ENCODE measurements at regions not wholly inside any gene's neighbourhood (a gene's known extent, or its start where the extent isn't known, plus 50 kb on each side); places are given as distances from the start of the nearest gene placed in this dataset.
"Not testable (repeated sequence)": the region's sequence is repeated elsewhere in the genome, so short reads cannot be mapped to it uniquely, and the experiment has no call there.

DNA sequence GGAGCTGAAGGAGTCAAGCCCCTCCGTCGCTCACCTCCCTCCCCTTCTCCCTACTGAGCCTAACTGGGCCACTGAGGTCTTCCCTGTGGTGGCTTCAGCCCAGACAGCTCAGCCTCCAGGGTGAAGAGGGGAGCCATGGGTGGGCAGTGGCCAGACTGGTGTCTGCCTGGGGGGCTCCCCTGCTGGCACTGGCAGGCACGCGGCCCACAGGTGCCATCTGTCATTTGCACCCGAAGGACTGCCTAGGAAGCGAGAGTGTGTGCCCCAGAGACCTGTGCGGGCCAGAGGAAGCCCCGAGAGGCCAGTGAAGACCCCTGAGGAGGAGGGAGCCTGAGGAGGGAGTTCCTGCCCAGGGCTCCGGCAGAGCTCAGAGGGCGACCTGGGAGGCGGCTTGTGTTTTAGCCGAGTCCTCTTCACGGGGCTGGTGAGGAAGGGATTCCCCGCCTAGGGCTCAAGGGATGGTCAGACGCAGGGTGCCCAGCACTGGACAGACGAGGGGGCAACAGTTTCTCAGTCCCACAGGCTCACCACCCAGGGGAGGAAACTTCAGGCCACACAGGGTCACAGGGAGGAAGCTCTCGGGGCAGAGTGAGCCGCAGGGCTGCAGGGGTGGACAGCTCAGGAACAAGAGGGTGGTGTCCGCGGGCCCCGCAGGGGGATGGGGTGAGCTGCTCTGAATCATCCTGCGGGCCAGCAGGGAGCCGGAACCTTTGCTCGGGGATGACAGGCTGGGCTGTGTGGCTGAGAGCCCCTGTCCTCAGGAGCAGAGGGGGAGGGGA is 76.2 kb upstream of the PPP2R2D start:
- DNase-seq: no peak

DNA sequence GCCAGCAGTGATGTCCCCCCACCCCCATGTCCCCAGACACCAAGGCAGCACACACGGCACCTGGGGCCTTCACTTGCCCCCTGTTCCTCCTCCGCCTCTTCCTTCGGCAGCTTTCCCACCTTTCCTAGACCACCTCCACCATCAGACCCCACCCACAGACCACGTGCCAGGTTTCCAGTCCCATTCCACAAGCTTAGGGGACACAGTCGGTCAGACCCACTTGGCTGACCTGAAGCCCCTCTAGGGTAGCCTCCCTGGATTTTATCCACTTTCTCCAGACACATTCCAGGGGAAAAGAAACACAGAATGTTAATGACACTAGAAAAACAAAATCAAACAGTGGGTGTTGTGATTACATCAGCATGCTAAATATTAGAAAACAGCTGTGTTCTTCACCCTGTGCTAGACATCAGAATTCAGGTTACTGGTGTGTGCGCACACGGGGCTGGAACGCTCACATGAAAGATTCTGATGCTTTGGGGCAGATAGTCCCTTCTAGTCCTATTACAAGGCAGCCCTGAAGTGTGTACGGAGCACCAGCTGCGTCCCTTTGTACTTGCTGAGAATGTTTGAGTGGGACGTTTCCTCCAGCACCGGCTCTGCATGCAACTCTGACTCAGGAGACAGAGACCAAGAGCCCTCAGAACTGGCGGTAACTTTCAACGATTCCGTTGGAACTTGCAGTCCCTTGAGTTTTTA is 75.5 kb upstream of the PPP2R2D start:
- DNase-seq: no peak

DNA sequence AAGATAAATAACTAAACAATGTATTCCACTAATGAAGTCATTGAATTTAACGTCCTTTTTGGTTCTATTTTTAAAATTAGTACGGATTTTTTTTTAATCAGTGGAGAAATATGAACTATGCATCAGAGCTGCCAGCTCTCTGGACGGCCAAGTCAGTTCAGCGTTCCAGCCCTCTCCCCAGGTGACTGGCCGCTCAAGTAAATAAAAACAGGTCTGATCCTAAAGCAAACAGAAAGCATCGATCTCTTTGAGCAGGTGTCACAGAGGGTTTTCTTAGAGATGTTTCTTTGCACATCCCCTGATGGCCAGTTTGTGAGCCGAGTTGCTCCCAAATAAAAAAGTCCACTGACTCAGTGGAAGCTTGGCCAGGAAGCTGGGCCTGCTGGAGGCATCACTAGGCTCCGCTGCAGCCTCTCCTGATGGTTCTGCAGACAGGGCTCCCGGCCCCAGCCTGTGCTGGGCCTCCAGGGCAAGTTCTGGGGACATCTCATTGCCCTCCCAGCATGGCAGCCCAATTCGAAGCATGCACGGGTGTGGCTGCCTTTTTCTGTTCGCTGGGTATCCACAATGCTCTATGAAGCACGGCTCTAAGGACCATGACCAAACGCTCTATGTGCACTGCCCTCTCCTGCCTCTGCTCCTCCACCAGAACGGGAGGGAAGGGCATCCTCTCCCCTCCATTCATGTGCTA is 74.7 kb upstream of the PPP2R2D start:
- DNase-seq: no peak

DNA sequence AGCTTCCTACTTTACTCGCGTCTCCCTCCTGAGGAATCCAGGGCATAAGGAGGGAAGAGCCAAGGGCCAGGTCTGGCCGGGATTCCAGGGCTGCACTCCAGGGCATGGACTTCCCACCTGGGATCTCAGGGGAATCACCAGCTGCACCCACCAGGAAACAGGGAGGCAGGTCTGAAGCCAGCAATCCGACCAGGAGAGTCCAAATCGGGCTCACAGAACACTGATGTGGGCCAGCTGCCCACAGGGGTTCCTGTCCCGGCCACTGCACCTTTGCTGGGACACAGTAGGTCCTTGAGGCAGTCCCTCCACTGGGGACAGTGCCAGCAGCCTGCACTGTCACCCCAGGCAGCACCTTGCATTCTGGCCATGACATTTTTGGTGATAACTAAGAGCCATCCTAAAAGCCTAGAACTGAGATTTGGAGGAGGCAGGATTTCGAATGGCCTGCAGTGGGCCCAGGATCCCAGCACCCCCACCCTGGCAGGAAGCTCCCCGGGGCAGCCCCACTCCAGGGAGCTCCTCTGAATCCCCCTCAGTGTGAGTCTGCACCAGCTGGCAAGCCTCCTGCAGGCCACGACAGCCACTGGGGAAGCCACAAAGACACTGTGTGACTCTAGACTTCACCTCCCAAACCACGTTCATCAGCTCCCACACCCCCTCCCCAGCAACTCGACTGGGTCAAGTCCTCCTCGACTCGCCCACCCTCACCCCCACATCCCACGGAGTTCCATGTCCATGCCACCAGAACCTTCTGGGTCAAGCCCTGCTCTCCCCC is 71.5 kb upstream of the PPP2R2D start:
- DNase-seq: no peak

DNA sequence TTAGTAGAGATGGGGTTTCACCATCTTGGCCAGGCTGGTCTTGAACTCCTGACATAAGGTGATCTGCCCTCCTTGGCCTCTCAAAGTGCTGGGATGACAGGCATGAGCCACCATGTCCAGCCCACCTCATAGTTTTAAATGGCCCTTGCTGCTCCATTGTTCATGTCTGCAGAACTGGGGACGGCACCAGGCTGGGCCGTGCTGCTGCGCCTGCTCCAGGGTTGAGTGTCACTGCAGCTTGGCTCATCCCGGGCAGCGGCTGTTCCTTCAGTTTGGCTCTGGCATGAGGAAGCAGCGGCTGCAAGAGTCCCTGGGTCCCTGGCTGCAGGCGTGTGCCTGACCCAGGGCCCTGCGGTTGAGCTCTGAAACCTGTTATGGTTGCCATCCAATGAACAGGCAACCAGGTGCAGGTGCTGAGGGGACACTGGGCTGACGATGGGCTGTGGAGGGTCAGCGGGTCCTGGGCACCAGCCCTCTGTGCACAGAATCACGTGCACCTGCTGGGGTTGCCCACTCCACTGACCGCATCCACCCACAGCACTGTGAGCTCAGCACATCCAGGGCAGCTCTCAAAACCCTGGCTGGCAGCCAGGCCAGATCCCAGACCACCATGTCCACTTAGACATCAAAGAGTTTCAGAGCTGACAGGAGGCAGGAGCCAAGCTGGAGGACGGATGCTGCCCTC is 70.2 kb upstream of the PPP2R2D start:
- no peak for DNase-seq

DNA sequence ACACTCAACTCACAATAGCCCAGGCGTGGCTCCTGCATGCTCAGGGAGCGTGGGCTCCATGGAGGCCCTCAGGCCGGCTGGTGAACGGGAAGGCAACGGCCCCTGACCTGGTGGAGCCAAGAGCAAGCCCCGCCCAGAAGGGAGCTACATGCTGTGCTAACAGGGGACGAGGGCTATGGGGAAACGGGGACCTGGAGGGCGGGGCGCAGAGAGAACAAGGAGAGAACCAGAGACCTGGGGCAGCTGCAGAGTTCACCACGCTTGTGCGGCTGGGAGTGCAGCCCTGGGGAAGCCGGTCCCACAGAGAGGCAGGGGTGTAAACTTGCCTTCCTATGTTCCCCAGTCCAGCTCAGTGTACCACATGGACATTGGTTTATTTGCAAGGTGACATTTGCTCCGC is 69.2 kb upstream of the PPP2R2D start:
- no peak for DNase-seq

DNA sequence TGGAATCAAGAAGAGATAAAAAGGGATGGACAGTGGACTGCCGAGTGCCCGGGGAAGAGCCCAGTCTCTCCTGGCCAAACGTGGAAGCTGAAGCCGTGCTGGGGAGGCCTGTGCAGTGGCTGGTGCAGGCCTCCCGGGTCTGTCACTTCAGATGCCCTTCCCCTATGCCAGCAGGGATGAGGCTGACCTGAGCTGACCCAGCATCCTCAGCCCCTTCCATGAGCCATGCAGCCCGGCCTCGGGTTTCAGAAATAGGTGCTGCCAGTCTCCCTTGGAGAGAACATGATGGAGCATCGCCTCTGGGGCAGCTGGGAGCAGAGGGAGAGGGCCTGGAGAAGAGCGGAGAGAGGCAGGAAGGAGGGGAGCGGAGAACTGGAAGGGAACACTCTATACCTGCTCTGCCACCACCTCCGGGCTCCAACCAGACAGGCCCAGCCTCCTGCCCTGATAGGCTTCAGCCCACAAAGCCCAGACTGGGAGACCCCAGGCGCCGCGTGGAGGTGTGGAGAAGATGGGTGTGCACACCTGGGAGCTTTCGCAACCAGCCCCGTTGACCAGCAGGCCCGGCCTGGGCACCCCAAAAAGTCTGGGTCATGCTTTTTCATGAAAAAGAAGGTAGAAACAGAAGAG is 68.6 kb upstream of the PPP2R2D start:
- no peak for DNase-seq

DNA sequence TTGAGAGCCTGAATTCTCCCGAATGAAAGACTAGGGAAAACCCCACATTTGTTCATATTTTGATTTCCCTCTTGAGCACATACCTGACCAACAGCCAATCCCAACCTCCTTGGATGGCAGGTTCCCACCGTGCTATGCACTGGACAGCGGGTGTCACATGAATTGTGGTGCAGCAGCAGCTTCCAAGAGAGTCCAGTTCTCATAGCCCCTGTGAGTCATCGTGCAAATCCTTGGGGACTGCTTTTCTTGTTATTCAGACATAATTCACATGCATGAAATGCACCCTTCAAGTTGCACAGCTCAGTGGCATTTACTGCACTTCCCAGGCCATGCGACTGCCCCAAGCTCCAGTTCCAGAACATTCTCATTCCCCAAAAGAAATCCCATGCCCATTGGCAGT is 67.8 kb upstream of the PPP2R2D start:
- DNase-seq: no peak

DNA sequence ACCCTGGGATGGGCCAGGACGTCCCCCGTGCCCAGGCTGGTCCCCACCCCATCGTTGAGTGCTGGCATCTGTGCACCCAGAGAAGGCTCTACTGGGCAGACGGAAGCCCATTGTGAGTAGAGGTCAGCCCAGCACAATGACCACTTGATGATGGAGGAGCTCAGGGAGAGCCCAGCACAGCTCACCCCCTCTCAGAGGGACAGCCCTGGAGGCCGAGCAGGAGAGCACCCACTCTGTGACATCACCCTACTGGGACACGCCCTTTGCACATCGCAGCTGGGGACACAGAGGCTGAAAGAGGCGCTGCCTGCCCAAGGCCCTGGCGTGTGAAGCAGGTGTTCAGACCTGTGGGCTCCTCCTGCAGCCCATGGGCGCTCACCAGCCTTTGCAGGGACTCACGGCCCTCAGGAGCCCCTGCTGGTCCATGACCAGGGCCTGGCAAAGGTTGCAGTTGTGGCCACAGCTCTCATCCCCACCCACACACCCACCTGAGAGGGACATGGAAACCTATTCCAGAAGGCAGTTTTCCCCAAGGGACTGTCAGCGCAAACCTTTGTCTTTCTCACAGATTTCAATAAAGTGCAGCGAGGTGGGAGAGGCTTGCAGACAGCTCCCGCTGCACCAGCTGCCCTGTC is 67.2 kb upstream of the PPP2R2D start:
- DNase-seq: no peak

DNA sequence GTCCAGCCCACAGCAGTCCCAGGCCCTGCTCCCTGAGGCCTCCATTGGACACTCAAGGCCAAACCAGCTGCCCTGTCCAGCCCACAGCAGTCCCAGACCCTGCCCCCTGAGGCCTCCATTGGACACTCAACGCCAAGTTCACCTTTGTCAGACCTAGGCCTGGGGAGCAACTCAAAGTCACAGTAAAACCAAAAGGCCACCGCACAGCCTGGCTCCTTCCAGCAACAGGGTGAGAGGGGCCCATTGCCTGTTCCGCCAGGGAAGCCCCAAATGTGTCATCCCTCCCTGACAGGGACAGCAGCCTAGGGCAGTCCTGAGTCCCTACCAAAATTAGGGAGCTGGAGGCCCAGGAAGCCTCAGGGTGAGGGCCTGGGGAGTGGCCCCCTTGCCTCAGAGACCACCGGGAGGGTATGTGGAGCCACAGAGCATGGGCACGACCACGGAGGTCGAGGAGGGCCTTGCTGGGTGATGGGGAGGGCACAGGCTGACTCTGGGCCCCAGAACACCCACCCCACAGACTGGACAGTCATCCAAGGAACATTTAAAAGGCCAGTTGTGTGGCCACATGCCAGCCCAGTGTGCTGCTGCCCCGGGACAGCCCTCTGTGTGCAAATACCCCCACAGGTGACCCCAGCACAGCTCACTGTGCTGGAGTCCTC is 66.5 kb upstream of the PPP2R2D start:
- no peak for DNase-seq

DNA sequence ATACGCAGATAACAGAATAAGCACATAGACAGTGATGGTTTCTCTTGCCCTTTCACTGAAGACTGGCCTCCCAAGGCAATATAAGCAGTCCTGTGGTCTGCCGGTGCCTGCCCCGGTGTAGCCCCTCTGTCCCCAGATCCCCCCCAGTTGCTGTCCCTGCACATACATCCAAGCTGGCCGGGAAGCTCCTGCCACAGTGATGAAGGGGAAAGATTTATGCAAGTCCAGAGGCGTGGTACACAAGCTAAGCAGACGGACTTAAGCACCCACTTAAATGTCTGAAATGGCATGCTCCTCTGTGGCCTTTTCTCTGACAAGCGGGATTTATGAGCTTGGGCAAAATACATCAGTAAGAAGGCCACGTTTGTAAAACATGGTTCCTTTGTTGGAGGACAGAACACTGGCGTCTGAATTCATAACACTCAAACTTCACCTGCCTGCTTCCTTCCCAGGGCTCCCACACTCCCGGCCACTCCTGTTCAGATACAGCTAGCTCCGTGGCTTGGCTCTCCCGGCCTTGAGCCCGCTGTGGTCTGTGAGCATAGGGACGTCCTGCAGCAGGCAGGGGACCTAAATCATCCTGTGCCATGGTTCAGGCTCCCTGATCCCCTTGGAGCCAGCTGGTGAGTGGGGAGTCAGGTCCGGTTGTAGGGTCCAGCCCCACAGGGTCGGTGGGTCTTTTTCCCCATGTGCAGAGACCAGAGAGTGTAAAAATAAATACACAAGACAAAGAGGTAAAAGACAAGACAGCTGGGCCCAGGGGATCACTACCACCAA is 61.7 kb upstream of the PPP2R2D start:
- no peak for DNase-seq

DNA sequence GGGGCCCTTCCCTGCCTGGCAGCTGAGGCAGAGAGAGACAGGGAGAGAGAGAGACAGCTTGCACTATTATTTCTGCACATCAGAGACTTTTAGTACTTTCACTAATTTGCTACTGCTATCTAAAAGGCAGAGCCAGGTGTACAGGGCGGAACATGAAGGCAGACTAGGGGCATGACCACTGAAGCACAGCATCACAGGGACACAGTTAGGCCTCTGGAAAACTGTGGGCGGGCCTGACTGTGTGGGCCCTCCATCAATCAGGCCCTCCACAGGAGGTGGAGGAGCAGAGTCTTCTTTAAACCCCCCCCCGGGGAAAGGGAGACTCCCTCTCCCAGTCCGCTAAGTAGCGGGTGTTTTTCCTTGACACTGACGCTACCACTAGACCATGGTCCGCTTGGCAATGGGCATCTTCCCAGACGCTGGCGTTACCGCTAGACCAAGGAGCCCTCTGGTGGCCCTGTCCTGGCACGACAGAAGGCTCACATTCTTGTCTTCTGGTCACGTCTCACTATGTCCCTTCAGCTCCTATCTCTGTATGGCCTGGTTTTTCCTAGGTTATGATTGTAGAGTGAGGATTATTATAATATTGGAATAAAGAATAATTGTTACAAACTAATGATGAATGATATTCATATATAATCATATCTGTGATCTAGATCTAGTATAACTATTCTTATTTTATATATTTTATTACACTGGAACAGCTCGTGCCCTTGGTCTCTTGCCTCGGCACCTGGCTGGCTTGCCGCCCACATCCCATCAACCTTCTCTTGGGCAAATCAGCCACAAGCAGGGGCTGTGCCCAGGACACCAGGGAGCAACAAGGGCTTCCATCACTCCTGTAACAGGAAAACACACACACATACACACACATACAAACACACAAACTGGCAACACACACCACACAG is 60.7 kb upstream of the PPP2R2D start:
- DNase-seq: not testable (repeated sequence)

DNA sequence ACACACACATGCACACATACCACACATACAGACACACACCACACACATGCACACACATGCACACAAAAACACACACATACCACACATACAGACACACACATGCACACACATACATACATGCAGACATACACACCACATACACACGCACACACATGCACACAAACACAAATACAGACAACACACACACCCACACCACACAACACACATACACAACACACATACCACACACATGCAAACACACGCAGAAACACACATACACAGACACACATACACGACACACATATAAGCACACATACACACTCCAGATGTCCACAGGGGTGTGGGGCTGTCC is 60.1 kb upstream of the PPP2R2D start:
- DNase-seq: no peak

DNA sequence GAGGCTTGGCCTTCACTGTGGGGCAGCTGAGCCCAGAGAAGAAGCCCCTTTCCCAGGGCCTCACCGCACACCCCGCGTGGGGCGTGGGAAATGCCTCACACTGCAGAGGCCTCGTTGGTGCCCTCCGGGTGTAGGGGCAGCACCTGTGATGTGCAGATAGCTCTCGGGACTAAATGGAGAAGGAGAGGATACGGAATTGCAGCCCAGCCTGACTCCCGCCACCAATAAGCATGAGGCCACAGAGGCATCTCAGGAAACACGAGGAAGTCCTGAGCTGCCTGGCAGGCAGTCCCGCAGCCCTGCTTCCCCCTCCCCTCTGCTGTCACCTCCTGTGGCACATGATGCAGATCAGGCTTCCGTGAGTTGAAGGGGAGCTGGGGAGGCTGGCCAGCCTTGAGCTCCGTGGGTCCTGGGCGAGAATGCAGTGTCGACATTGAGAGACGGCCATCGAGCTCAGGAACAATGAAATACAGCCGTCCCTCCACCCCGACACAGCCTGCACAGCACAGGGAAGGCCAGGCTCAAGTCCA is 59.6 kb upstream of the PPP2R2D start:
- DNase-seq: no peak

DNA sequence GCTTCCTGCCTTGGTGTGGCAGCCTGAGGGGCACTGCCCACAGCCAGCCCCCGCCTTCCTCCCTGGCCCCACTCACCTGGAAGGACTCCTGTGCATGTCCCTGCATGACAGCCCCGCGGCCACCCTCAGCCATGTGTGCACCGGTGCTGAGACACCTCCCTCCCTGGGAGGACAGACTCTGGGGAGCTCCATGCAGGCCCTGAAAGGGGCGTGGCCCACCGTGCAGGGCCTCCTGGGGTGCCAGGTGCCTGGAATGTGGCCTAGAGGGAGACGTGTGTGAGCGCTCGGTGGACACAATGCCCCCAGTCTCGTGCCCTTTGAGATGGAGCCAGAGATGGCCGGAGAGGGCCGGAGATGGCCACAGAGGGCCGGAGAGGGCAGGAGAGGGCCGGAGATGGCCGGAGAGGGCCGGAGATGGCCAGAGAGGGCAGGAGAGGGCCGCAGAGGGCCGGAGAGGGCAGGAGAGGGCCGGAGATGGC is 59.1 kb upstream of the PPP2R2D start:
- no peak for DNase-seq

DNA sequence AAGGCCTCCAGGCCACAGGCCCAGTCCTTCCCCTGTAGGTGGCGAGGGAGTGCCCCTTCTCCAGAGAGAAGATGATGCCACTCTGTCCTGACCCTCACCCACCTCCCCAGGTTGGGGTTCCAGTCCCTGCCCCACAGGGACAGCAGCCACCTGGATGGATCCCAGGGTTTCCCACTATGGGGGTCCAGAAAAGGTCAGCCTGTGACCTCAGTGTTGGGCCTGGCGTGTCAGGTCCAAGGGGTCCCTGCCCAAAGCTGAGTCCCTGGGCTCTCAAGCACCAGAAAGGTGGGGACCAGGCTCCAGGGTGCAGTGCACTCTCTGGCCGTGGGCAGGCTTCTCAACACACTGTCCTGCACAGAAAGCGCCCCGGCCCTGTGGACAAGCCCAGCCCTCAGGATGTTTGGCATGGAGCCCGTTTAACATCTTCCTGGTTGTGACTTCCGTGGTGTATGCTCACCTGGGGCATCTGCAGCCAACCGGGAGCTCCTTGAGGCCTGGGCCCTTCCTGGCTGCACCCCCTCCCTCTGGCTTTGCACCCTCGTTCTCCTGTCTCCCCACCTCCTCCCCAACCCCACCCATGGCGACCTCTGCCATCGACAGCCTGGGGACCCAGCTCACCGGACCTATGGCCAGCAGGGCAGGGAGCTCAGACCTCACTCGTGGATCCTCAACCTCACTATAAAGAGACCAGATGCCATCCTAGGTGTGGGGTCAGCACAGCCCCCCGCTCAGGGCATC is 58.3 kb upstream of the PPP2R2D start:
- DNase-seq: no peak

DNA sequence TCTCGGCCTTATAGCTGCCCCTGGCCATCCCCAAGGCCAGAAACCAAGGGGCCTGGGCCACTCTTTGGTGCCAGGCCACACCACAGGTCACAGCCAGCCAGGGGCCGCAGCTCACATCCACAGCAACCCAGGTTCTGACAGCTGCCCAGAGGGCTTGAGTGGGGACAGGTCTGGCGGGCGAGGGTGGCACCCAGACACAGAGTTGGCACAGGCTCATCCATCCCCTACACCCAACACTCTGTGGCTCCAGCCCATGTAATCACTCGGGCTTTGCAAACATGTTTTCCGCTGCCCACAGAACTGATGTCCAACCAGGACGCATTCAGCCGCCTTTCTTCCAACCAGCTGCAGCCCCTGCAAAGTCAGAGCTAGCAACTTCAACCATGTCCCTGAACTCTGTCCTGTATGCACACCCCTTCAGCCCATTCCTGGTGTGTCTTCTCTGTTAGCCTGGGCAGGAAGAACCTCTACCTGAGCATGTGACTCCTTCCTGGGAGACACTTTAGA is 57.7 kb upstream of the PPP2R2D start:
- DNase-seq: no peak

DNA sequence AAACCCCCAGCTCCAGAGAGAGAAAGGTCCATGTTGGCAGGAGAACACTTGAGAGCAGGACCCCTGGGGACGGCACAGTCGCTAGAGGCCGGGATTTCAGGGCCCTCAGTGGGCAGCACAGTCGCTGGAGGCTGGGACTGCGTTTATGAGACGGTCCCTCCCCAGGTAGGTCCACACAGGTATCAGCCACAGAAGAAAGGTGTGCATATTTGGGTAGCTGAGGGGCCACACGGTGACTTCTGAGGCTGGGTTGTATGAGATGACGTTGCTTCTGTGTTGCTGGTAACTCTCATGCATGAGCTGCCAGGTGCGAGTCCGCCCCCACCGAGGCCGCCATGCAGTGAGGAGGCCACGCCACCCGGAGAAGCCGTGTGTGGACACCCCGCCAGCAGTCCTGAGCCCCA is 56.9 kb upstream of the PPP2R2D start:
- no peak for DNase-seq
